ENCODE measurements at regions not wholly inside any gene's neighbourhood (a gene's known extent, or its start where the extent isn't known, plus 50 kb on each side); places are given as distances from the start of the nearest gene placed in this dataset.

DNA sequence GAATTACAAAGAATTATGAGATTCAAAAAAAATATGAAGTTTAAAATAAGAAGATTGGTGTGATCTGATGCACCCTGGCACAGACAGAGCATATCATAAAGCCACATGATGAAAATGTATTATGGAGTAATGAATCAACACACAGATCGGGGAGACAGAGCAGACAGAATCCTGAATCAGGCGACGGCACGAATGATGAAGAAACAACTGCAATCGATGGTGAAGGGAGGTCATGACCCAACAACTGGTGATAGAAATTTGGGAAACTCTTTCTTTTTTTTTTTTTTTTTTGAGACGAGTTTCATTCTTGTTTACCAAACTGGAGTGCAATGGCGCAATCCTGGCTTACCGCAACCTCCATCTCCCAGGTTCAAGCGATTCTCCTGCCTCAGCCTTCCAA lies 1054.0 kb downstream of the TYW1 start:
- TF ChIP-seq, protein P1, sequence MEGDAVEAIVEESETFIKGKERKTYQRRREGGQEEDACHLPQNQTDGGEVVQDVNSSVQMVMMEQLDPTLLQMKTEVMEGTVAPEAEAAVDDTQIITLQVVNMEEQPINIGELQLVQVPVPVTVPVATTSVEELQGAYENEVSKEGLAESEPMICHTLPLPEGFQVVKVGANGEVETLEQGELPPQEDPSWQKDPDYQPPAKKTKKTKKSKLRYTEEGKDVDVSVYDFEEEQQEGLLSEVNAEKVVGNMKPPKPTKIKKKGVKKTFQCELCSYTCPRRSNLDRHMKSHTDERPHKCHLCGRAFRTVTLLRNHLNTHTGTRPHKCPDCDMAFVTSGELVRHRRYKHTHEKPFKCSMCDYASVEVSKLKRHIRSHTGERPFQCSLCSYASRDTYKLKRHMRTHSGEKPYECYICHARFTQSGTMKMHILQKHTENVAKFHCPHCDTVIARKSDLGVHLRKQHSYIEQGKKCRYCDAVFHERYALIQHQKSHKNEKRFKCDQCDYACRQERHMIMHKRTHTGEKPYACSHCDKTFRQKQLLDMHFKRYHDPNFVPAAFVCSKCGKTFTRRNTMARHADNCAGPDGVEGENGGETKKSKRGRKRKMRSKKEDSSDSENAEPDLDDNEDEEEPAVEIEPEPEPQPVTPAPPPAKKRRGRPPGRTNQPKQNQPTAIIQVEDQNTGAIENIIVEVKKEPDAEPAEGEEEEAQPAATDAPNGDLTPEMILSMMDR (IDR thresholded peaks at IDR 0.05): no peak
- Histone ChIP-seq H3K4me1 (no peaks in the 10 kb centered on the region), H3K36me3 (no peaks in the 10 kb centered on the region), H3K4me3 (no peak overlapping the region), H3K9ac (ENCODE audit: low read depth in 2 of 2, low read length in 2 of 2) (no peak overlapping the region), H3K27me3 (no peaks in the 10 kb centered on the region), H3K9me3 (no peaks in the 10 kb centered on the region), H3K27ac (no peak overlapping the region)
- intact Hi-C loops (cut with DNase I): no loop called here
- no peak for DNase-seq

DNA sequence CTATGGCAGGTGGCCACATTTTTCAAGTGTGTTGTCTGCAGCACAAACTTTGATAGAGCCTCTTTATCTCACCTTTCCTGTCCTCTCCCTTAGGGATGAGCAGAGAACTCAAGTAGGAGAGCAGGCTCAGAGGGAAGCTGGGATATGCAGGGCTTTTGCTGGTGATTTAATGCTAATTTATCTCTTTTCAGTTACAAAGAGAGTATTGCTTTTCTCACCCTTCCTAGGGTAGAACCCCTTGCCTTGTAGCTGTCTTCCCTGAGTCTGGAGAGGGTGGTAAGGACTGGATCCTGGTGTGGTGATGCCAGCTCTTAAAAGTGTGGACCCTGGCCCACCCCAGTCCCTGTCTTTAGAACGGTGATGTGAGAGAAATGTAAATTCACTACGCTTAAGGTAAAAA lies 1061.4 kb downstream of the TYW1 start:
- no peak for DNase-seq
- Histone ChIP-seq H3K4me3 (no peak overlapping the region), H3K27me3 (no peaks in the 10 kb centered on the region), H3K27ac (no peak overlapping the region), H3K9me3 (no peaks in the 10 kb centered on the region), H3K9ac (ENCODE audit: low read depth in 2 of 2, low read length in 2 of 2) (no peak overlapping the region), H3K36me3 (no peaks in the 10 kb centered on the region), H3K4me1 (no peaks in the 10 kb centered on the region)
- TF ChIP-seq, protein P1 (IDR thresholded peaks at IDR 0.05): no peak
- intact Hi-C loops (cut with DNase I): no loop called here

DNA sequence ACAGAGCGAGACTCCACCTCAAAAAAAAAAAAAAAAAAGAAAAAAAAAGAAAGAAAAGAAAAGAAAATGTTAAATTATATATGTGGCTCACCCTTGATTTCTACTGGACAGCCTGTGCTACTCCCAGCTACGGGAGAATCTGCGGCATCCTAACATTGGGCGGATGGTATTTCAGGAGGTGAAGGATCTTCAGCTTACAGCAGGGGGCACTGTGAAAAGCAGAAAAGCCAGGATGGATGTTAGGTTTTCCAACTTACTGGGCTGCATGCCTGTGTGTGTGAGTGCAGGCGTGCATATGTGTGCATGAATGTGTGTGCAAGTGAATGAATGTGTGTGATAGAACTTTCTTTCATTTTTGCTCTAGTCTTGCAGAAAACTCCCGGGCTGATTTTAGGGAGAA lies 1066.5 kb downstream of the TYW1 start:
- Histone ChIP-seq H3K27me3 (no peaks in the 10 kb centered on the region), H3K27ac (no peak overlapping the region), H3K9ac (ENCODE audit: low read depth in 2 of 2, low read length in 2 of 2) (no peak overlapping the region), H3K4me3 (no peak overlapping the region), H3K4me1 (no peaks in the 10 kb centered on the region), H3K9me3 (no peaks in the 10 kb centered on the region), H3K36me3 (no peaks in the 10 kb centered on the region)
- DNase-seq: no peak
- TF ChIP-seq, protein P1 (IDR thresholded peaks at IDR 0.05): no peak
- intact Hi-C loops (cut with DNase I): no loop called here

DNA sequence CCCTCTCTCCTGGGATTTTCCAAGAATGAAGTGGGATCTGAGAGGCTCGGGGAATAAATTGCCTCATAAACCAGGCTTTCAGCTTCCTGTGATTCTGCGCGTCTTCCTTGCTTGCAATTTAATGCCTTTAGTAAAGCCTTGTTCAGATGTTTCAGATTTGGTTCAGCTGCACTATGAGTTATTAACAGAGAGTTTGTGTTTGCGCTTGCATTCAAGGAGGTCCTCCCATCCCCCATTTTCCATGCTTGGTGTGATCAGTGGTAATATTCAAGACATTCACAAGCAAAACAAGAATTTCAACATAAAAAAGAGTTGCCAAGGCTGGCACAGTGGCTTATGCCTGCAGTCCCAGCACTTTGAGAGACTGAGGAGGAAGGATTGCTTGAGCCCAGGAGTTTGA lies 1068.9 kb downstream of the TYW1 start:
- H3K27me3 ChIP-seq: no peaks in the 10 kb centered on the region
- H3K9me3 ChIP-seq: no peaks in the 10 kb centered on the region
- intact Hi-C loops (cut with DNase I): no loop called here
- no peak overlapping the region for H3K9ac ChIP-seq (ENCODE audit: low read depth in 2 of 2, low read length in 2 of 2)
- no peak overlapping the region for H3K4me3 ChIP-seq
- no peaks in the 10 kb centered on the region for H3K4me1 ChIP-seq
- no peak overlapping the region for H3K27ac ChIP-seq
- TF ChIP-seq, protein P1 (IDR thresholded peaks at IDR 0.05): no peak
- no peak for DNase-seq
- H3K36me3 ChIP-seq: no peaks in the 10 kb centered on the region

DNA sequence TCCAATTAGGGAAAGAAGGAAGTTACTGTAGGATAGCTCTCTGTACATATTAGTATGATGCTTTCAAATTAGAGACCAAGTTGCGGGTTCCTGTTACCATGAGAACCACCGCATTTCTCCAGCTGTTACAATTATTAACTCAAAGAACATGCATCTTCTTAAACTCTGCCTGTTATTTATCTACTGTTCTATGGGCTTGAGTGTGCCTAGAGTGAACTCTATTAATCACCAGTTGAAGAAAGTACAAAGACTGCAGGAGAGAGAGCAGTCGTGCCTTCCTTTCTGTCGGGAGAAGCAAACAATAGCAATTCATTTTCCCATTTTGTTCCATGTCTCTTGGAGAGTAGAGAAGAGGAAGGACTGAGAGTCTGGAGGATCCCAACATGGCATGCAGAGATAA lies 1071.2 kb downstream of the TYW1 start:
- no peak overlapping the region for H3K9ac ChIP-seq (ENCODE audit: low read depth in 2 of 2, low read length in 2 of 2)
- DNase-seq: no peak
- intact Hi-C loops (cut with DNase I): no loop called here
- no peaks in the 10 kb centered on the region for H3K27me3 ChIP-seq
- H3K4me1 ChIP-seq: no peaks in the 10 kb centered on the region
- H3K4me3 ChIP-seq: no peak overlapping the region
- no peaks in the 10 kb centered on the region for H3K36me3 ChIP-seq
- TF ChIP-seq, protein P1 (IDR thresholded peaks at IDR 0.05): no peak
- H3K9me3 ChIP-seq: no peaks in the 10 kb centered on the region
- no peak overlapping the region for H3K27ac ChIP-seq

DNA sequence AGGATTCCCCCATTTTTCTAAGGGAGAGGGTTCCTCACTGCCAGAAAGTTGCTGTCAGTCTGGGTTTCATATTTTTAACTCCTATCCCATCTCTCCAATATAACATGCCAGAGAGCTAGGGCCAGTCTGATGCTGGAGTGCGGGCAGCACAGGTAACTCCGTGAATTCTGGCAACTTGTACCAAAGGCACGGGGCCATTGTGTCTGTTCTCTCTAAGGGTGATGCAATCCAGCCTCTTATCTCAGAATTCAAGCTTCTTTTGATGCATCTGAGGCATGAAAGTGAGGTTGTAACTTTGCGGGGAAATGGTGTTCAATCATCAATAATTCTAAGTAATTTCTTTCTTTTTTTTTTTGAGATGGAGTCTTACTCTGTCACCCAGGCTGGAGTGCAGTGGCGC lies 1074.4 kb downstream of the TYW1 start:
- Histone ChIP-seq H3K27ac (no peak overlapping the region), H3K9me3 (no peaks in the 10 kb centered on the region)

More for the DNA sequence above, 1074.4 kb downstream of the TYW1 start:
- TF ChIP-seq, protein P1 (IDR thresholded peaks at IDR 0.05): no peak
- DNase-seq: no peak
- Histone ChIP-seq H3K4me3 (no peak overlapping the region), H3K4me1 (no peaks in the 10 kb centered on the region), H3K36me3 (no peaks in the 10 kb centered on the region), H3K9ac (ENCODE audit: low read depth in 2 of 2, low read length in 2 of 2) (no peak overlapping the region), H3K27me3 (no peaks in the 10 kb centered on the region)
- intact Hi-C loops (cut with DNase I): no loop called here

Measured in colonic mucosa (tissue), 4 donors.